ENCODE measurements at regions not wholly inside any gene's neighbourhood (a gene's known extent, or its start where the extent isn't known, plus 50 kb on each side); places are given as distances from the start of the nearest gene placed in this dataset.

DNA sequence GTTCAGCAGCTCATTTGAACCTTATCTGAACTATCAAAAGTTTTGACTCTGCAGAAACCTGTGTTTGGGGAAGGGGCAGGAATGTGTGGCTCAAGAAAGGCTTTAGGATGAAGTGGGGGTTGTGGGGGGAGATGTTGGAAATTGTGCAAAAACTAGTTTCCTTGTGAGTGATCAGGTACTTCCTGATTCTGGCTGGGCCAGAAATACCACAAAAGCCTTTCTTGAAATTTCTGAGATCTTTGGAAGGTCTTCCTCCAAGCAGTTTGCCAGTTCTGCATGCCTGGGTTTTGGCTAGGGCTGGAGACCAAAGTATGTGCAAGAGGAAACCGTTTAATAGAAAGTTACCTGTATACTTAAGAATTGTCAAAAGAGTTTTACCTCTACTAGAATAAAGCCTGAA, 116.6 kb downstream of the BMP2 start:
- no peak for TF ChIP-seq TP53 (CRISPR knock-in tag; IDR thresholded peaks at IDR 0.05)
- no peak for TF ChIP-seq POLR2A (IDR thresholded peaks at IDR 0.05; ENCODE audit: low read length)
- TF ChIP-seq, protein P1, sequence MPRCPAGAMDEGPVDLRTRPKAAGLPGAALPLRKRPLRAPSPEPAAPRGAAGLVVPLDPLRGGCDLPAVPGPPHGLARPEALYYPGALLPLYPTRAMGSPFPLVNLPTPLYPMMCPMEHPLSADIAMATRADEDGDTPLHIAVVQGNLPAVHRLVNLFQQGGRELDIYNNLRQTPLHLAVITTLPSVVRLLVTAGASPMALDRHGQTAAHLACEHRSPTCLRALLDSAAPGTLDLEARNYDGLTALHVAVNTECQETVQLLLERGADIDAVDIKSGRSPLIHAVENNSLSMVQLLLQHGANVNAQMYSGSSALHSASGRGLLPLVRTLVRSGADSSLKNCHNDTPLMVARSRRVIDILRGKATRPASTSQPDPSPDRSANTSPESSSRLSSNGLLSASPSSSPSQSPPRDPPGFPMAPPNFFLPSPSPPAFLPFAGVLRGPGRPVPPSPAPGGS (IDR thresholded peaks at IDR 0.05) = no peak
- no peak for TF ChIP-seq EP300 (IDR thresholded peaks at IDR 0.05)
- TF ChIP-seq BHLHE40 (IDR thresholded peaks at IDR 0.05; ENCODE audit: low read depth, low read length) = no peak
- TF ChIP-seq USF2 (IDR thresholded peaks at IDR 0.05) = no peak
- TF ChIP-seq, protein P2, sequence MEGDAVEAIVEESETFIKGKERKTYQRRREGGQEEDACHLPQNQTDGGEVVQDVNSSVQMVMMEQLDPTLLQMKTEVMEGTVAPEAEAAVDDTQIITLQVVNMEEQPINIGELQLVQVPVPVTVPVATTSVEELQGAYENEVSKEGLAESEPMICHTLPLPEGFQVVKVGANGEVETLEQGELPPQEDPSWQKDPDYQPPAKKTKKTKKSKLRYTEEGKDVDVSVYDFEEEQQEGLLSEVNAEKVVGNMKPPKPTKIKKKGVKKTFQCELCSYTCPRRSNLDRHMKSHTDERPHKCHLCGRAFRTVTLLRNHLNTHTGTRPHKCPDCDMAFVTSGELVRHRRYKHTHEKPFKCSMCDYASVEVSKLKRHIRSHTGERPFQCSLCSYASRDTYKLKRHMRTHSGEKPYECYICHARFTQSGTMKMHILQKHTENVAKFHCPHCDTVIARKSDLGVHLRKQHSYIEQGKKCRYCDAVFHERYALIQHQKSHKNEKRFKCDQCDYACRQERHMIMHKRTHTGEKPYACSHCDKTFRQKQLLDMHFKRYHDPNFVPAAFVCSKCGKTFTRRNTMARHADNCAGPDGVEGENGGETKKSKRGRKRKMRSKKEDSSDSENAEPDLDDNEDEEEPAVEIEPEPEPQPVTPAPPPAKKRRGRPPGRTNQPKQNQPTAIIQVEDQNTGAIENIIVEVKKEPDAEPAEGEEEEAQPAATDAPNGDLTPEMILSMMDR (IDR thresholded peaks at IDR 0.05) = no peak
- TF ChIP-seq NPAS2 (CRISPR knock-in tag; IDR thresholded peaks at IDR 0.05; ENCODE audit: borderline replicate concordance) = no peak
- TF ChIP-seq SMC3 (IDR thresholded peaks at IDR 0.05) = no peak
- TF ChIP-seq ESRRA (IDR thresholded peaks at IDR 0.05; ENCODE audit: borderline replicate concordance, low read length) = no peak
- no peak for TF ChIP-seq NFE2L2 (conservative IDR thresholded peaks at IDR 0.05; ENCODE audit: low read length)

All from A549 (cell line).